GM23248 (cell line): ENCODE measurements at regions not wholly inside any gene's neighbourhood (a gene's known extent, or its start where the extent isn't known, plus 50 kb on each side); places are given as distances from the start of the nearest gene placed in this dataset.
A peak's percentile ranks its signal among the peaks of the same experiment; 100 is the strongest.

ENCODE experiments used
- DNase-seq: peaks from one replicate; pipeline ENCODE4 v3.0.0-alpha.2; 2015
- H2AFZ ChIP-seq: fragments of 200-600 bp; sonication (generic); 2 replicates; pipeline ENCODE4 v1.6.1; 2016; ENCODE audit warnings: antibody characterized with exemption
- H3F3A ChIP-seq: fragments of 200-600 bp; sonication (generic); 2 replicates; pipeline ENCODE4 v1.6.1; 2016; ENCODE audit warnings: mild to moderate bottlenecking, antibody characterized with exemption, mixed run types; ENCODE audit not compliant: insufficient read depth
- H3K27ac ChIP-seq: fragments of 200-600 bp; sonication (generic); 2 replicates; pipeline ENCODE4 v1.5.1; 2016; ENCODE audit warnings: mild to moderate bottlenecking
- H3K27me3 ChIP-seq: fragments of 200-600 bp; sonication (generic); replicated peaks from 2 replicates; pipeline ENCODE4 v1.6.1; 2016; ENCODE audit warnings: mild to moderate bottlenecking; ENCODE audit not compliant: insufficient read depth
- H3K36me3 ChIP-seq: fragments of 200-600 bp; sonication (generic); 2 replicates; pipeline ENCODE4 v1.6.1; 2016; ENCODE audit warnings: low read depth, mild to moderate bottlenecking
- H3K4me1 ChIP-seq: fragments of 200-600 bp; sonication (generic); 2 replicates; pipeline ENCODE4 v1.6.1; 2016; ENCODE audit warnings: mild to moderate bottlenecking; ENCODE audit not compliant: insufficient read depth
- H3K4me2 ChIP-seq: fragments of 200-600 bp; sonication (generic); one replicate; pipeline ENCODE4 v1.6.1; 2016; ENCODE audit warnings: mild to moderate bottlenecking; ENCODE audit not compliant: unreplicated experiment
- H3K4me3 ChIP-seq: fragments of 200-600 bp; sonication (generic); 2 replicates; pipeline ENCODE4 v1.5.1; 2016; ENCODE audit warnings: mild to moderate bottlenecking
- H3K79me2 ChIP-seq: fragments of 200-600 bp; sonication (generic); 2 replicates; pipeline ENCODE4 v1.6.1; 2016; ENCODE audit warnings: mild to moderate bottlenecking; ENCODE audit not compliant: insufficient read depth
- H3K9ac ChIP-seq: fragments of 200-600 bp; sonication (generic); 2 replicates; pipeline ENCODE4 v1.6.1; 2016; ENCODE audit warnings: mild to moderate bottlenecking
- H3K9me2 ChIP-seq: fragments of 200-600 bp; sonication (generic); 2 replicates; pipeline ENCODE4 v1.6.1; 2016; ENCODE audit warnings: mixed run types, mild to moderate bottlenecking, moderate library complexity; ENCODE audit not compliant: insufficient read depth
- H3K9me3 ChIP-seq: fragments of 200-600 bp; sonication (generic); one replicate; pipeline ENCODE4 v1.6.1; 2017; ENCODE audit warnings: low read depth
- H4K20me1 ChIP-seq: fragments of 200-600 bp; sonication (generic); 2 replicates; pipeline ENCODE4 v1.6.0; 2016; ENCODE audit not compliant: insufficient read depth
- EZH2 ChIP-seq: fragments of 200-600 bp; sonication (generic); IDR thresholded peaks from 2 replicates; pipeline ENCODE4 v1.6.1; 2018; ENCODE audit warnings: antibody characterized with exemption, mild to moderate bottlenecking; ENCODE audit not compliant: insufficient read depth, poor library complexity, severe bottlenecking
- EZH2phosphoT487 ChIP-seq: fragments of 200-600 bp; sonication (generic); IDR thresholded peaks from 2 replicates; pipeline ENCODE4 v1.6.1; 2018; ENCODE audit warnings: antibody characterized with exemption, moderate library complexity, mild to moderate bottlenecking, low read depth; ENCODE audit not compliant: insufficient read depth
- WGBS, 2 experiments: methylation state at CpG; one replicate each; pipeline ENCODE4 v1.1.6; 2015 to 2017; ENCODE audit warnings: low lambda C conversion rate in 2 of 2, low coverage in 1 of 2; ENCODE audit errors: missing lambda C conversion rate in 2 of 2; 5-methylcytosine and 5-hydroxymethylcytosine counted together
- in situ Hi-C: fragments of 300-500 bp; cut with MboI; formaldehyde crosslinking; loops from 2 replicates; pipeline ENCODE4 v1.15.0; 2020

DNA sequence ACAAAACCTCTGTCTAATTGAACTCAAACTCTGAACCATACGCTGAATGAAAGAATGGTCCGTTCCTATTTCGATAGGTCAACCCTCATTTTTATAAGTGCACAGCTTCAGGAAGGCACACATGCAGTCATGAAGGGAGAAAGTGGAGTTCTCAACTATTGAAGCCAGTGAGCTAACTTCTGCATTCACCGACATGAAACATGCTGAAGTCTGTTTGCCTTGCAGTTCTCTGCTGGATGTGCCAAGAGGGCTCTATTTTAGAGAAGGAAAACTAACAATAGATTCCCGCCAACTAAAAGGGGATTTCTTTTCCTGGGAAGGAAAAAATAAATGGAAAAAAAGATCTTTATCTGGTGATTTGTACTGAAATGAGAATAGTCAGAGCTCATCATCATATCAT is 191.0 kb upstream of the PLEKHG7 start:
- no peaks in the 10 kb centered on the region for H3K27me3 ChIP-seq

DNA sequence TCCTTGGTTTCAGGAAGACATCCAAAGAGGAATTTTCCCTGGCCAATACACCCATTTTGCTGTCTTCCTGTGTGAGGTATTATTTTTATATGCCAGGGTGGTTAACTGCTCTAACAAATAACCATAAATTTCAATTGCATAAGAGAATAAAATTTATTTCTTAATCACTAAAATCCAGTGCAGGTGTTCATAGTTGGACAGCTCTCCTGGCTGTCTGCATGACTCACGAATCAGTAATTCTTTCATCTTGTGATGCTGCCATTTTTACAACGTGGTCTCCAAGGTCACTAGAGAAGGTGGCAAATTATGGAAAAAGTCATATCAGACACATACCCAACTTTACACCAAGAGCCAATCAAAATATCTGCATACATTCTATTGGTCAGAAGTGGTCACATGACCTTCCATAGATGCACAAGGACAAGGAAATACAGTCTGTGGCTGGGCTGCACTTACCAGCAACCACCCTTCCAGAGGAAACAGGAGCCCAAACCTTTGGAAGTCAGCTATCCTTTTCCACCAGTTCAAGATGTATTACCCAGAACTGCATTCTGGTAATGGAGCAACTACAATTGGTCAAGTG is 193.5 kb upstream of the PLEKHG7 start:
- no peak for DNase-seq
- Histone ChIP-seq H3K27me3 (no peaks in the 10 kb centered on the region), H4K20me1 (no peaks in the 10 kb centered on the region), H3K4me3 (no peak overlapping the region), H3K9me3 (no peaks in the 10 kb centered on the region), H3K9ac (no peak overlapping the region), H3F3A (no peaks in the 10 kb centered on the region), H3K9me2 (no peaks in the 10 kb centered on the region), H3K27ac (no peak overlapping the region), H3K79me2 (no peaks in the 10 kb centered on the region), H3K36me3 (no peaks in the 10 kb centered on the region), H3K4me2 (no peak overlapping the region), H3K4me1 (peaks cover 6% of the 10 kb centered on the region), H2AFZ (no peak overlapping the region)
- in situ Hi-C loops: no loop called here
- no peak for TF ChIP-seq EZH2phosphoT487
- TF ChIP-seq EZH2: no peak
- 69 to 75% methylated on average over 2 of the region's 2 CpGs for WGBS, 2 experiments

More for the DNA sequence above, 191.0 kb upstream of the PLEKHG7 start:
- DNase-seq: no peak
- Histone ChIP-seq H3K36me3 (no peaks in the 10 kb centered on the region), H2AFZ (no peak overlapping the region), H3K9me3 (no peaks in the 10 kb centered on the region), H3K27ac (no peak overlapping the region), H3K4me3 (no peak overlapping the region), H3K79me2 (no peaks in the 10 kb centered on the region), H4K20me1 (no peaks in the 10 kb centered on the region), H3K4me1 (no peaks in the 10 kb centered on the region), H3K9me2 (no peaks in the 10 kb centered on the region), H3F3A (no peaks in the 10 kb centered on the region), H3K4me2 (no peak overlapping the region), H3K9ac (no peak overlapping the region)
- in situ Hi-C loops: no loop called here
- TF ChIP-seq EZH2phosphoT487: no peak
- WGBS, 2 experiments: 76 to 84% methylated on average over 5 of the region's 5 CpGs

- H3K9me3 ChIP-seq: no peaks in the 10 kb centered on the region
- DNase-seq: no peak
- H3K9ac ChIP-seq: no peak overlapping the region
- 0 out of 2 replicates have a peak overlapping the region, but pooled peaks have one; percentile 91 for H2AFZ ChIP-seq
- no peaks in the 10 kb centered on the region for H3F3A ChIP-seq
- peaks cover 6% of the 10 kb centered on the region for H3K4me1 ChIP-seq
- TF ChIP-seq EZH2 (no peak), EZH2phosphoT487 (no peak)
- WGBS, 2 experiments: 75 to 76% methylated on average over 3 of the region's 3 CpGs
- H4K20me1 ChIP-seq: no peaks in the 10 kb centered on the region
- H3K27ac ChIP-seq: no peak overlapping the region
- no peaks in the 10 kb centered on the region for H3K9me2 ChIP-seq
- no peak overlapping the region for H3K4me2 ChIP-seq
- no peaks in the 10 kb centered on the region for H3K27me3 ChIP-seq
- H3K4me3 ChIP-seq: no peak overlapping the region
- H3K79me2 ChIP-seq: no peaks in the 10 kb centered on the region
- no peaks in the 10 kb centered on the region for H3K36me3 ChIP-seq
- in situ Hi-C loops: no loop called here
Measured at GRCh38 chr12:92506891-92507290, 195.9 kb upstream of the PLEKHG7 start.

DNA sequence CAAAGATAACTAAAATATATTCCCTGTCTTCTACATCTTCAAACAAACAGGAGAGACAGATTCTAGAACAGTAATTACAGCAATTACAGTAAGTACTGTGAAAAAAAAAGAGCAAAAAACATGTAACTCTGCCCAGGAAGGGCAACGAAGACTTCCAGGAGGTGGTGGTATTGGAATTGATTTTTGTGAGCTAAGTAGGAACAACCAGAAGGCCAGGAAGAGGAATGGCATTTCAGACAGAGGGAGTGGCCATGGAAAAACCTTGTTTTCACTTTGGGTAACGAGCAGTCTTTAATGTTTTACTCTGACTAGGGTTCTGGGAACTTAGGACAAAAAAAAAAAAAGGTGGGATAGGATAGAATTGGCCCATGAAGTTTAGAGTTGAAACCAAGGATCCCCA is 196.3 kb upstream of the PLEKHG7 start:
- no peak overlapping the region for H3K4me2 ChIP-seq
- no peaks in the 10 kb centered on the region for H3F3A ChIP-seq
- no peak for DNase-seq
- H4K20me1 ChIP-seq: no peaks in the 10 kb centered on the region
- no peak overlapping the region for H3K4me3 ChIP-seq
- H3K79me2 ChIP-seq: no peaks in the 10 kb centered on the region
- WGBS, 2 experiments: 67 to 70% methylated on average over 2 of the region's 2 CpGs
- no peaks in the 10 kb centered on the region for H3K36me3 ChIP-seq
- H2AFZ ChIP-seq: peak overlapping the region; percentile 91; the same call in 1 of the 2 replicates
- no peaks in the 10 kb centered on the region for H3K9me3 ChIP-seq
- no peaks in the 10 kb centered on the region for H3K9me2 ChIP-seq
- no peak overlapping the region for H3K27ac ChIP-seq
- TF ChIP-seq EZH2 (no peak), EZH2phosphoT487 (no peak)
- H3K4me1 ChIP-seq: peaks cover 6% of the 10 kb centered on the region
- in situ Hi-C loops: no loop called here
- H3K27me3 ChIP-seq: no peaks in the 10 kb centered on the region
- no peak overlapping the region for H3K9ac ChIP-seq
